HG03280 (cell line): ENCODE measurements at regions not wholly inside any gene's neighbourhood (a gene's known extent, or its start where the extent isn't known, plus 50 kb on each side); places are given as distances from the start of the nearest gene placed in this dataset.
"Not testable (repeated sequence)": the region's sequence is repeated elsewhere in the genome, so short reads cannot be mapped to it uniquely, and the experiment has no call there.

Source experiments
- ATAC-seq: cut with Tn5 transposase; IDR thresholded peaks from one replicate; pipeline ENCODE4 v1.9.1; 2021; ENCODE audit warnings: mild to moderate bottlenecking, moderate library complexity; ENCODE audit not compliant: unreplicated experiment

DNA sequence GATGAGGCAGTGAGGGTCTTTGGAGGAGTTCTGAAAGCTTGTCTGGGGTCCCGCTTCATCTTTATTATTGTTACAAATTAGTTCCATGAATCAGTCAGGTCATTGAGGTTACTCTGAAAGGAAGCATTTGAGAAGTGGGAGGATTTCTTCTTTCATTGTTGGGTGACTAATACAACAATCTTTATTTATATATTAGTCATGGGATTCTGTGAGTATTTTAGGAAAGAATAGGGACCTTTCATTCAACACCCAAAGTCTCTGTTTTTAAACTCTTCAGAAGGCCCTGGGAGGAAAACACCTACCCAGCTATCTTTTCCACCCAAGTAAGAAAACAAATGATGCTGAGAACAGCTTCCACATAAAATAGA lies 98.3 kb downstream of the SOD2 start:
- no peak for ATAC-seq

DNA sequence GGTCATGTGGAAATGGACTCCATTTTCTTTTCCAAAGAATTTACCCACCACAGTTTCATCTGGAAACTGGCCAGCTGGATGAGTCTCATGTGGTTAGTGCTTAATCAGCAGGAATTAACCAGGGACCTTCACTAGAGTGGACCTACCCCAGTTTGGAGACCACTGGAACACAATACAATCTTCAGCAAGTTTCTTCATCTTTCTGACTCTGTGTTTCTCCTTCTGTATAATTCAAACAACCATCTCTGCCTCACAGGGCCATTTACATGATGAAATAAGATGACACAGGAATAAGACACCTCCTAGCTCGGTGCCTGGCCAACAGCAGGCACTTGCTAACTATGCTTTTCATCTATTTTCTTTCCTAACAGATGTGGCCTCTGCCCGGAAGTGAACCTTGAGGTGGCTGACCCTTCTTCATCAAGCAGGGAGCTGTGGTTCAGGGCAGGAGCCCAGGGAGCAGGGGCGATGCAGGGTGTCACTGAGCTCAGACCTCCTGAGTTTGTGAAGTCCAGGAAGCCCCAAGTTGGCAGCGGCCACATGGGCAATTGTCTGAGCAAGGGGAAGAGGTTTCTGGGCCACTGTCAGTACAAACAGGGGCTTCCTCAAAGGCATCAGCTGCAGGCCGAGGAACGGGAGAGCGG lies 98.8 kb downstream of the SOD2 start:
- no peak for ATAC-seq

DNA sequence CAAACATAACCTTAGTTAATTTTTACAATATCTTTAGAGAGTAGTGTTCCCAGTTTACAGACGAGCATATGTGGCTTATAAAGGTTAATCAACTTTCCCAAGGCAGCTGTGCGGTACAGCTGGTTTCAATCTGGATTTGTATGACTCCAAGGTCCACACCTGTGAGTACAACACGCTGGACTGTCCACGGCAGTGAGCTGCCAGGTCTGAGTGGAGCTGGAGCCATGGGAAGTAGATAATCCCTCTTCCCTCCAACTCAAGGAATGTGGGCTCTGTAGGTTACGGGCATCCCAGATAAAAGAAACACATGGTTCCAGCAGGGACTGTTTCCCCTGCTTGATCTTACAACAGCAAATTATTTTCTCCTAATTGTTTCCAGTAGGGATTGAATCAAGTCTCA lies 102.2 kb downstream of the SOD2 start:
- no peak for ATAC-seq

DNA sequence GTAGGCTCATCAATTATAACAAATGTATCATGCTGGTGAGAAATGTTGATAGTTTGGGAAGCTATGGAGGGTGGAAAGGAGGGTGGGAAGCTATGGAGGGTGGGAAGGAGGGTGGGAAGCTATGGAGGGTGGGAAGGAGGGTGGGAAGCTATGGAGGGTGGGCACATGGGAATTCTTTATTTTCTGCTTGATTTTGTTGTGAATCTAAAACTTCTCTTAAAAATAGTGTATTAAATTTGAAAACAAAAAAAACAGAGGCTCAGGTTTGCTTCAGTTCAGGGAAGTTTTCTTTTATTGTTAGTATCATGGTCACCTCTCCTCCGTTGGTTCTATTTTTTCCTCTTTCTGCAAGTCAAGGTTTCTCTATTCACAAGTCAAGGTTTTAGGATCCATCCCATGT lies 106.4 kb downstream of the SOD2 start:
- ATAC-seq, result no peak

DNA sequence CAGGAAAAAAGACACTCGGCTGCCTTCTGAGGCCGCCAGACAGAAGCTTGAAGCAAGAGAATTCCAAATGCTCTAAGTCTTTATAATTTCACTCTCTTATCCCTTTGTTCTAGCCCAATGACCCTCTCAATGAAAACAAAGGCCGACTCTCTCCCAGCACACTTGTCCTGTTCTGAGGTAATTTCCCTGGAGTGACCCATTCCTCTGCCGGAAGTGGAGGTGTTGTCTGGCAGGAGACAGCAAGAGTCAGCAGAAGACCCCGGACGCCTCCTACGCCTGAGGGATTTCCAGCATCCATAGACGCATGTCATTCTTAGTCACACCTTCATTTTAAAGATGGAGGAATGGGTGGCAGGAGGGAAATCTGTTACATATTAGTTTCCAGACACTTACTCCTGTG lies 110.3 kb downstream of the SOD2 start:
- no peak for ATAC-seq

DNA sequence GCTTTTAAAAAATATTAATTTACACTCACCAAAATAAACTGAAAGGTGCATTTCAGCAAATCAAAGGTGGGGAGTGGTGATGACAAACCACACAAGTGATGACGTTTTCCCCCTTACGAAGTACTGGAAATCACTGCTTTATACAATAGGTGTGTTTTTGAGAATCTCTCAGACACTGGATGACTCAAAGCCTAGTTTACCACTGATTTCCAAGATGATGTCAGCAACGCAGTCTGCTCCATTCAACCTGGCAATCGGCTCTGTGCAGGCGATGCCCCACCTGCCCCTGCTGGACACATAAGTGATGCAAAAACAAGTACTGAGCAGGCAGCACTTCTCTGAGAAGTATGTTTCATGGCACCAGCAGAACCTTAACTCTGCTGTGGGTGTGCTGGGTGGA lies 114.4 kb downstream of the SOD2 start:
- no peak for ATAC-seq

DNA sequence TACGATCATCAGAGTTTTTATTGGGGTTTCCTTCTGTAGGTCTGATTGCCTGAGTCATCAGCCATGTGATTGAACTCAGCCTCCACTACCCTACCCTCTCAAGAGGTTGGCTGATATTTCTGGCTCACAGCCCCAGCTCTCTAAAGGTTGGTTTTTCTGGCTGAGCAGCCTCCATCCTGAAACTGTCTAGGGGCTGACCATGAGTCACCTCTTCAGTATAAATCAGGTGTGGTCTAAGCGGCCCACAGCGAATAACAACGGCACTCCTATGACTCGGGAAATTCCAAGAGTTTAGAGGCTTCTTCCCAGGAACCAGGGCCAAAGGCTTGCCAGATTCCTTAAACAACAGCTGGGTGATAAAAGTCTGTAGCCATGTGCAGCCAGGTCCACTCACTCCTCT lies 115.5 kb downstream of the SOD2 start:
- no peak for ATAC-seq

DNA sequence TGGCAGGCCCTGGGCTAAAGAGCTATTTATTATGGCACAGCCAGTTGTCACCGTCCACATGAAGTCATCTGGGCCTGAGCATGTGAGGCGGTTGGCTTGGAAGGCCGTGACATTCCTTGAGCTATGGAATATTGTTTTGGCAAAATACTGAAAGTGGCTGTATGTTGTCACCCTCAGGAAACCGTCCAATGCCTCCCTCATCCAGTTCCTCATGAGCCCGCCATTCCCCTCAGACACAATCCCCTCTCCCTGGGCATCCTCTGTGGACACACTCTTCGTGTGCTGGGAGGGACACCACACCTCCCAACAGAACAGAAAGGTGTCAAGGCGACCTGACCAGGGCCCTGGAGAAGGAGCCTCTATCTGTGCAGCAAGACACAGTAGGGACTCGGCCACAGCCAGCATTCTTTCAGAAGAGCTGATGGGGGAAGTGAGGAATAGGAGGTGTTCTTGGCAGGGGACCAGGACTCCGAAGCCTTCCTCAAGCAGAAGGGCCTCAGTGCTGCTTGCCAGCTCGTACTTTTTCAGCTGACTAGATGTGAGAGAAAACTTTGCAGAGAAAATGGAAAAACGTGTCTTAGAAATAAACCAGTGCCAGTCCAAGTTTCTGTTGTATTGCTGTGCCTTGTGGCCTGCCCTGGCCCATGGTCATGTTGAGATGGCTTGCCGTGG lies 120.5 kb downstream of the SOD2 start:
- no peak for ATAC-seq

DNA sequence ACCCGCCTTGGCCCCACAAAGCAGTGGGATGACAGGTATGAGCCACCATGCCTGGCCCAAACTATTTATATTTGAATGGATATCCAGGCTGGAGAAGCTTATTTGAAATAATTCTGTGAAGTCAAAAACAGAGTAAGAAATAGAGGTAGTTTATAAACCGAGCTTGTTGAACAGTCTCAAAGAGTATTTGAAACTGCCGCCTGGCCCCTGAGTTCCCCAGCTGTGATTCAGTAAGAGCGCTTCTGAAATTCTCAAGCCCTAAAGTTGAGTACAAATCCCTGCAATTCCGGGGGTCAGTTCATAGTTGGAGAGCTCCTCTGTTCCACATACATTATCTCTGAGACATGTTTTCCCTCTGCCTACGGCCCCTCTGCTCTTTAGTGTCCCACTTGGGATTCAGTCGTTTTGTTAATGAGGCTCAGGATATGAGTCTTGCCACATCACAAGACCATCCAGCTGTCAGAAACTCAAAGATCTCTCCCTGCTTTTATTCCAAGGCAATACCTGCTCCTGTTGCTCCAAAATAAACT lies 127.8 kb downstream of the SOD2 start:
- no peak for ATAC-seq

DNA sequence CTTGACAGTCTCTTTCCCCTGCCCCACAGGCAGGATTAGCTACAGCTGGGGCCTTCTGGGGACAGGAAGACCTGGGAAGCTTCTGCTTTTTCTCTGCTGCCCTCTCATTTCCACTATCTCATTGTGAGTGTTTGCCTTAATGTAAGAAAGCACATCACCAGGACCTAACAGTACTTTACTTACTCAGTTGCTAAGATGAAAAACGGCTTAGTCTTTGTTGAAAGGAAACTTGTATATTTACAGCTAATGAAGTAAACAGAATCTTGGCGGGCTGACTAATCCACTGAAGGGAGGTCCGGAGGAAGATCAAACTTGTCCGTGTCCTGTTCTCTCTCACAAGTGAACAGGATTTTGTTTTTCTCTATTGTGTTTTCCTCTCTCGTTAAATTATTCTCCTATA lies 128.6 kb downstream of the SOD2 start:
- no peak for ATAC-seq

DNA sequence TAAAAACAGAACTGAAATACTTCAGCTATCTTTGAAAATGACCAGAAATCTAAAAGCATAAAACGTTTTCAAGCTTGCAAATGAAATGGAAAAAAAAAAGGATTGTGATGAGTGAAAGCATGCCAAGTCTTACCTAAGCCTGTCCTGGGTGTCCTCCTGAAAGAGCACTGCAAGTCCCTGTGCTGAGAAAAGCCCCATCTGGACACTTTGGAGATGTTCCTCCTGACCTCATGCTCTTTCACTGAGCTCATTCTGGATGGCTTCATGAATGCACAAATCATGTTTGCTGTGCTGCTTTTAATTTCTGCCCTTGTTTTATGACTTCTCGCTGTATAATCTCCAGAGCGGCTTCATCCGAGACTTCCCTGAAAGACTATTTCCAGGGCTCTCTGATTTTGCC lies 136.0 kb downstream of the SOD2 start:
- no peak for ATAC-seq

DNA sequence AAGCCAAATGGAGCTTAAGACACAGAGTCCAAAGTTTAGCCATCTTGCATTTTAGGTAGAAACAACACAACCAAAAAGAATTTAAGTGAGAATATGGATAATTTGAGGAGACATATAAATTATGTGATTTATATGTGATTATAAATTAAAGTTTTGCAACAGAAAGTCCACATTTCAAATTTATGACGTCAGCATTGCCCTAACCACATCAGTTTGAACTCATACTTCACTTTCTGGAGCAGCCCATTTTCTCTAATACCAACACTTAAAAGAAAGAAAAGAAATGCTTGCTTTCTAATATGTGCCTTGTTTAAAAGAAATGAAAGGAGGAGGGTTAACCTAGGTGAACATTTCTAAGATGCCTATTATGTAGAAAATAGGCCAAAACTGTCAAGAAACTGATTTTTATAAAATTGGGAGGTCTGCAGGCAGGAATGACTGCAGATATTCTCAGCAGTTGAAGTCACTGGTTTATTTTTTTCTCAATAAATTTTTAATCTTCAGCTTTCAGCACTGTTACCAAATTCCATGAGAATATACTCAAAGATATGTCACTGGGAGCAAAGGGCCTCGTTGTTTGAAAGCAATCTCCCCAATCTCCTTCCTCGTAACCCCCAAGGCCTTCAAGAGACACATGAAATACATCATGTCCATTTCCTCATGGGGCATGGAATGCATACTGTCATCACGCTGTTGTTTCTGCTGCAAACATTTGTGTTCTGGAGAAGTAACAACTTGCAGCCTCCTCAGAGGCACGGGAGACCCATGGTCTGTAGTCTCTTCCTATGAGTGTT lies 137.8 kb downstream of the SOD2 start:
- ATAC-seq, result no peak

DNA sequence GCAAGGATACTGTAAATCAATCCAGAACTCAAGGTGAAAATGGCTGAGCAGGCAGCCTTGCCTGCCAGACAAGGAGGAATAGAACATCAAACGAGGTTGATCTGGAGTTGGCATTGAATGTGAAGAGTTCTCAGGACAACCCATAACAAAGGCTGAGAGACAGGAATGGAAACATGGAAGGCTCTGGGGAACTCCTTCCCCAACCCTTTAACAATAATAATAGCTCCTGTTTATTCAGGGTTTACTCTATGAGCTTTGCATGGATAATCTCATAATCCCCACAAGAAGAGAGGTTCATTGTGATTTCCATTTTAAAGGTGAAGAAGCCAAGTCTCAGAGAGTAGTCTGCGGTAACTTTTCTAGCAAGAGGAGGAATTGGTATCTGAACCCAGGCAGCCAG lies 151.7 kb downstream of the SOD2 start:
- ATAC-seq, result no peak

DNA sequence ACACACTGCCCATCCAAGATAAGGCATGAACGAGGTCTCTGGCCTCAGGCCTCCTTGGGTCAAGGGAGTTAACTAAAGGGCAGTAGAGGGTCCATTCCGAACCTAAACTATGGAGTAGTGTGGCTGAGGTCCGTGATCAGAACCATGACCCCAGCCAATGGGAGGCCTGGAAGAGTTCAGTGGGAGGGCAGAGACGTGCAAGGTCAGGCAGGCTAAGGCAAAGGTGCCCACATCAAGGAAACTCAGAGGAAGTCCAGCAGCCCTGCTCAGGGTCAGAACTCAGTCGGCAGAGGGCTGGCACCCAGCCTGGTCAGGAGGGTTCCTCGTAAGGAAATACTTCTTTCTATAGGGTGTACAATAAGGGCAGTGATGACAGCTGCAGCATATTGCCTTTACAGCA lies 152.2 kb downstream of the SOD2 start:
- ATAC-seq, result no peak

DNA sequence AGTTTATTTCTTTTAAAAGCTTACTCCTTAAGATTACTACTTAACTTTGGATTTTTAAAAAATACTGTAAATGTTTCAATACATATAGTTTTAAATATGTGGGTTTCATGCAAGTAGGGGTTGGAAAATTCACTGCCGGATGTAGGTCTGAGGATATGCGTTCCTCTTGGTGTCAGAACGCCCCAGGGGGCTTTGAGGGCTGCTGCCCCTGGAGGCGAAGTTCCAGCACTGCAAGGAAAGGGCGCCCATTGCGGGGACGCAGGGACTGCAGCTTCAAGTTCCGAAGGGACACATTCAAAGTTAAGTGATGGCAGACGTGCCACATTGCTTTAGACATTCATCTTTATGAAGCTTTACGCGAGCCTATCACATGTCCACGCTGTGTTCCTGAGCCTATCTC lies 152.9 kb downstream of the SOD2 start:
- ATAC-seq, result no peak

DNA sequence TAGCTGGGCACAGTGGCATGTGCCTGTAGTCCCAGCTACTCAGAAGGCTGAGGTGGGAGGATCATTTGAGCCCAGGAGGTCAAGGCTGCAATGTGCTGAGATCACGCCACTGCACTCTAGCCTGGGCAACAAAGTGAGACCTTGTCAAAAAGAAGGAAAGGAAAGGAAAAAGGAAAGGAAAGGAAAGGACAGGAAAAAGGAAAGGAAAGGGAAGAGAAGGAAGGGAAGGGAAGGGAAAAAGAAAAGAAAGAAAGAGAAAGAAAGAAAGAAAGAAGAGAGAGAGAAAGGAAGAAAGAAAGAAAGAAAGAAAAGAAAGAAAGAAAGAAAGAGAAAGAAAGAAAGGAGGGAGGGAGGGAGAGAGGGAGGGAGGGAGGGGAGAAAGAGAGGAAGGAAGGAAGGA lies 155.0 kb downstream of the SOD2 start:
- not testable (repeated sequence) for ATAC-seq

DNA sequence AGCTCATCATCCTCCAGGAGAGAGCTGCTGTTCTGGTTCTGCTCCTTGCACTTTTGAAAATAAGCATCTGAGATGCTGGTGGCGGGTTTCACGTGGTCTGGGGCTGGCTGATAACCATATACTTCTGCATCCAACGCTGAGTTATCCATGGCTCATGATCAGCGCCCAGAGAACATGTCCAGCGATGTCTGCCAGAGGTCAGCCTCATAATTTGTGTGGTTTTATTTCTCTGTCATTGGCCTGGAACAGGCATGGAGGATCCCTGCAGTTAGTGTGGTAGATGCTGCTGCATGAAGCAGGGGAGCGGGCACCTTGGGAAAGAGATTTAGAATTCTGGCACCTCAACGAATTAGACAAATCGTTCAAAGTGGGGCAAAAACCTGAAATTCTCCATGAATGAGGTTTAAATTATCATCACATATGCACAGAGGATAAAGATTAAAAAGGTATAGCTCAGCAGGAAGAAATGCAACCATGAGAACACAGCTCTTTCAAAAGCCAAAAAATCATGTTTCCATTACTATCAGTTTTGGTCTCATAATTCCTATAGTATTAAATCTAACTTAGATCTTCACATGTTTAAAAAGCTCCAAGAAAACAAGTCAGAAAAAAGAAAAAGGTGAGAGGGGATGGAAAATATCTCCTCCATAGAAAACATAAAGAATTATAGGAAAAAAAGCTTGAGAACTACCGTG lies 157.2 kb downstream of the SOD2 start:
- no peak for ATAC-seq

DNA sequence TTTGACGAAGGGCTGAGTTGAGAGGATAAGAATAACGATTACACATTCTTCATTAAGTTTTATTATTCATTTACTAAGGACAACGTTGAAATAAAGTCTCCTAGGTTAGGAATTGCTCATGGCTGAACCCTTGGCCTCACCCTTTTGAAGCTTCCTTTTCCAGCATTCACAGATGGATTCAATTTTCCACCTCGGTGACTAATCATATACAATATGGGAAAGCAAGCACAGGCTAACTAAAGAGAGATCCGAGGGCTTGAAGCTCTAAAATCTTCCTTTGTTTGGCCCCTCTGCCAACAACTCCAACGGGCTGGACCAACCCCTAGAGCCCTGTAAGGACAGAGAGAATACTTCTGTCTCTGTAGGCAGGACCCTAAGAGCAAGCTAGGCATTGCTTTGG lies 159.5 kb downstream of the SOD2 start:
- no peak for ATAC-seq

DNA sequence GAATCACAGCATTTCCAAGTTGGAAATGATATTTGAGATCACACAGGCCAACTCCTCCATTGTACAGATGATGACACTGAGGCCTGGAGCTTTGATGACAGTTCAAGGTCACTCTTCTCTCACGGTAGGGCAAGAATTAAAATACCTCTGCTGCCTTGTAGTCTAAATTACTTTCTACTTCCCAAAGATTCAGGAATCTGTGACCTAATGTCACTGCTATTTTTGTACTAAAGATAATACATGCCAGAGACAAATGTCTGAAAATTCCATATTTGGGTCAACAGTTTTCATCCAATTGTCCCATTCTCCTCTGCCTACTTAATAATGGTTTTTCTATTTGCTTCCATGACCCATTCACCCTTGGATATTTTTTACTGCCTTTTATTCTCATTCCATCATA lies 160.0 kb downstream of the SOD2 start:
- no peak for ATAC-seq

DNA sequence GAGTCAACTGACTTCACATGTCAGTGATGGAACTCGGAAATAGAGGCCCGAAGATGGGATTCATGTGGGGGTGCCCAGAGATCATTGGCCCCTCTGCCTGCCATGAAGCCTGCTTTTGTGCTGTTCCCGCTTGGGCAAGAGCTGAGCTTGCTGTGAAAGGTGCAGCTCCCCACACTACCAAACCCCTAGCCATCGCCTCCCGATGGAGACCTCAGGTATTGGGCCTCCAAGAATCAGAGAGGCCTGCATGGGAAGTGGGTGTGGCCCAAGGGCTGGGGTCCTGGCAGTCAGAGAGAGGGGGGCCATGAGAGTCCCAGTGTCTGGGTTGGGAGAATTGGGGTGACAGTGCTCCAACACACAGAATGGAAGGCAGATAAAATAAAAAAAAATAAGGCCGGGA lies 160.9 kb downstream of the SOD2 start:
- ATAC-seq, result no peak

DNA sequence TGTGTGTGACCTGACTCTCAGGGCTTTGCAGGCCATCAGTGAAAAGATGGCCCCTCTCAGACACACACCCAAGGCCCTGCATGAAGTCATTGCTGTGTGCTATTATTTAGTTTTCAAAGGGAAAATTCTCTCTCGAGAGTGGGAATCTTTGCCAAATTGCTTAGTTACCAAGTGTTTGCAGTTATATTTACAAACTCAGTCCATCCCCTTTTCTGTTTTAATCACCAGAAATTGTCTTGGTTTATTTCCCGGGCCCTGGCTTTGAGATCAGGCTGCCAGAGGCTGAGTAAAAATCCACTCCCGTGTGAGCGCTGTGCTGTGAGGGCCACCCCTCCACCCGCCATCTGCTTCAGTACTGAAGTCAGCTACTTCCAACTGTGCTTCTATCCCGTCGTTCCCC lies 163.1 kb downstream of the SOD2 start:
- ATAC-seq, result no peak

DNA sequence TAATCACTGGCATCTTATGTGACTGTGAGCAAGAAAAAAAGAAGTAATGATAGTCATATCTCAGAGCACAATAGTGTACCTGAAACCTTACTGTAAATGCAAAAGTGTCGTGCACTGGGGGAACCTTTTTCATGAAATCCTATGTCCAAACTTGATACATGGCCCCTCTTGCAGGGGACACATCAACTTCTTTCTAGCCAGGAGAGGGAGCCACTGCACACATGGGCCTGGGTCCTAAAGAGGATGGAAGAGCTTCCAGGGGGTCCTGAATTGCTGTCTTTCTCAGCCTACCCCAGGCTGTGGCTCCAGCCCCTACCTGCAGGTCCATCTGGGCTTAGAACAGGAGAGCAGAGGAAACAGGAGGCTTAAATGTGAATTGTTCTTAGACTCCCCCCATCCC lies 165.7 kb downstream of the SOD2 start:
- no peak for ATAC-seq
